Smooth muscle cell of the brain vasculature (primary cell): ENCODE measurements at regions not wholly inside any gene's neighbourhood (a gene's known extent, or its start where the extent isn't known, plus 50 kb on each side); places are given as distances from the start of the nearest gene placed in this dataset.

Experiments
- DNase-seq: peaks from one replicate; pipeline ENCODE4 v3.0.0-alpha.2; 2012; ENCODE audit warnings: low read depth, low spot score

DNA sequence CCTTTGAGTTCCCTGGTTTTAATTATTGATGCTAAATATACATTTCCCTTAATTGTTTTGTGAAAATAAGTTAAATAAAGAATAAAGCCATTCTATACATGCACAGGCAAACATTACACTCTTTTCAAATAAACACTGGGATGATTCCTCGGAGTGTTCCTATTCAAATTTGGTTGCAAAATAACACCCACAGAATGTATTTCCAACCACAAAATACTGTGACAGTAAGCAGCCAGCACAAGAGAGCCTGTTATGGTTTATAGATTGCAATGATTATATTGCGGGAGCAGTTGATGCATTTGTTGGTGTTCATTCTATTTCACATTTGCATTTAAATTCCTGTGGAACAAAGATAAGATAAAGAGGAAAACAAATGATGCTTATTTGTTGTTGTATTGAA is 632.6 kb upstream of the WWC1 start:
- DNase-seq = no peak

DNA sequence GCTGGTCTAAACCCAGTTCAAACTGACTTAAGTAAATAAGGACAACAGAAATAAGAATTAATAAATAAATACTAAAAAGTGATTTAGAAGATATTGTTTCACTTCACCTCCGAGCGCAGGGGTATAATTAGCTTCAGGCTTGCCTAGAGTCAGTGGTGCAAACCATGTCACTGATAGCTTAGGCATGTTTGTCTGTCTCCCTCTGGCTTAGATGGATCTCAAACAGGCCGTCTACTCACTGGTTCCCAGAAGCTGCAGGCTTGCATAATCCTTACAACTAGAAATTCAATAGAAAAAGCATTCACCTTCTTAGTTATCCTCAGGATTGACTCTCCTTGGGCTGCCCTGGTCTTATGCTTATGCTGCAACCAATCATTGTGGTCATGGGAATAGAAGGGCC is 629.8 kb upstream of the WWC1 start:
- DNase-seq = no peak

DNA sequence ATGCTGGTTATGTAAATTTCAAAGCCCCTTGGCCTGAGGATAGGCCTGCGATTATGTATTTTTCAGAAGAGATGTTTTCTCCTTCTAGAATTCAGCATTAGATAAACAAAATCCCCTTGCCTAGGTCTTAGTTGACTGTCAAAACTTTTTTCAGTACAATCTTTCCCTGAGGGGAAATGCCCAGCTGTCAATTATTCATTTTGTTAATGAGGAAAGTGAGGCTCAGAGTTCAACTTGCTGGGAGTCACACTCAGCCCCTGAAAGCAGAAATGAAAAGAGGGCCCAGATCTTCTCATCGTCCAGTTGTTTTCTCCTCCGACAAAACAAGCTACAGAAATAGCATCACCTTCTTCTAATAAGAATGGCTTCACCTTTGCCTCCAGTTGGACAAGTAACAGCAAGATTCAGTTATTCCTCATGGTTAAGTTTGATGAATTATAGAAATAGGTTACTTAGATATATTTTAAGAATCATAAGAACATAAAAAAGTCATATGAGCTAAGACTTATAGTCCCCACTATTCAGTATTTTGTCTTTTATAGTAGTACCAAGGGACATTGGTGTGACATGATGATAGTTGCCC is 627.1 kb upstream of the WWC1 start:
- DNase-seq = no peak

DNA sequence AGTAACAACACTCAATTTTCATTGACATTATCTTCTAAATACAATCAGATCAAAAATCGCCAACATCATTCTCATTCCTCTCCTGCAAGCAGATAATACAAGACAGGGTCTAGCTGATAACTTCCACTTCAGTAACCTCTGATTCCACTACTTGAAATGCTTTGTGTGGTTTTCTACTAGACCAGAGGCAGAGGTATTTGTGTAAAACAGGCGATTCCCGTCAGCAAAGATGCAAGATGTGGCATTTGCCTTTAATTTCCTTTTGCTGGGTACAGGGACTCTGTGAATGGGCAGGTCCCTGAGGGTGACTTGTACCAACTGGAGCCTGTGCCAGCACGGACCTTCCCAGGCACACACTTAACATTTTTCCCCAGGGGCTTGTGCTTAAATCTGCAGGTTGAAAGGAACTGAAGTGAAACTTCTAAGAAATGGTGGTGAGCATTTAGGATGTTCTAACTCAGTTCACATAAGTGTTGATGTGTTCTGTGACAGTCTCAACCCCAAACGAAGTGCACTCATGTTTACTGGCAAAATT is 625.5 kb upstream of the WWC1 start:
- no peak for DNase-seq

DNA sequence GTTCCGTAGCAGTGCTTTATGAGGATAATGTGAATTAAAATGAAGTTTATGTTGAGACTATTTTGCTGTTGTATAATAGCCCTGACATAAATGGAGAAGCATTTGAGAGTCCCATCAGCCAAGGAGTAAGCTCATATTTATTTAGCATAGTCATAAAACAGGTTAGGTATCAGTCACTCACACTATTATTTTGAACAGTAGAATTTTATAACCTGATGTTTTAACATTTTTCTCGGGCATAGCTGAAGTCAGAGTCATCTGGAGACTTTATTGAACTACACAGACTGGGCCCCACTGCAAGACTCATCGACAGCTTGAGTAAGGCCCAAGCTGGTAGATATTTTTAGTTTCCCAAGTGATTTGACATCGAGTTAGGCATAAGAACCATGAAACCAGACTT is 620.3 kb upstream of the WWC1 start:
- no peak for DNase-seq

DNA sequence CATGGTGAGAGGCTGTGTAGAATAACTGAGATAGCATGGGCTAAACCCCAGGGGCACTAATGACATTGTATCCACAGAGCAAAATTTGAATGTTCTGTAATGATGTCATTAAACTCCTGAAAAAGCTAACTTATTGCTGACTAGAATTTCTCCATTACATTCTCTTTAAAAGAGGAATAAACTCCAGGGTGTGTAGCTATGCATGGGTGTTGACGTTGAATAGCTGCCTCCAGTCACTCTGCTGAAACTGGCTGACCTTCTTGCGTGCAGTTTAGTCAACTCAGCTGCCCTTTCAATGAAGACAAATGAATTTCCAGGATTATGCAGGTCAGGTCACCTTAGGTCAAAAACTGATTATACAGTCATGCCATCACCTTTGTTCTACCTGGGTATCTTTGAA is 617.5 kb upstream of the WWC1 start:
- no peak for DNase-seq

DNA sequence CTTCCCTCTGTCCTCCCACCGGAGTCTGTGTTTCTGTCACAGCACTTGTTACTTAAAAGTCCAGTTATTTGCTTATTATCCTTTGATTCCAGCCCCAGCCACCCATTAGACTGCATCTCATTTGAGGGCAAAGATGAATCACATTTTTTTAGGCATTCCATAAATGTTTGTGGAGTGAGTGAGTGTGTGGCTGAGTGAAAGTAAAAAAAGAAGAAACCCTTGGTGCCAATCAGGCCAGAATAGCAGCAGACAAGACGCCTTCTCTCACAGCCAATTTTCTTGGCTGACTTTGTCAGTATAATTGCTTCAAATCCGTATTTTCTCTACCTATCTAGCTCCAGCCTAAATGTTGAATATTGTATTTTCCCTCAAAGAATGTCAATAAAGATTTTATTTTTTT is 613.0 kb upstream of the WWC1 start:
- no peak for DNase-seq

DNA sequence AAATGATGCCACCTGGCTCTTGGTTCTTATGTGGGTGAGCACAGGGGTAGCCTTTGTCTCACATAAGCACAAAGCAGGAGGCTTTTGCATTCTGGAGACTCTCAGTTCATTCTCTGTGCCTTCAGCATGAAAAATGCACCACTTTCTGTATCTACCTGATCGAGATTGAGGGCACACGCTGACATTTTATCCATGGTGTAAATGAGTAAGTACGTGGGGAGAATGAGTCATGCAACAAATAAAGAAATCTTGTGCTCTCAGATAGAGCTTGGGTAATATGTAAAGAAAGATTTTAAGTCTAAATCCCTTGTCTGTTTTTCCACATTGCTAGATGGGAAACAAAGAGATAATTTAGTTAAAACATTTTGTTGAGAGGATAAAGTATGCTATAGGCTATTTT is 607.2 kb upstream of the WWC1 start:
- no peak for DNase-seq

DNA sequence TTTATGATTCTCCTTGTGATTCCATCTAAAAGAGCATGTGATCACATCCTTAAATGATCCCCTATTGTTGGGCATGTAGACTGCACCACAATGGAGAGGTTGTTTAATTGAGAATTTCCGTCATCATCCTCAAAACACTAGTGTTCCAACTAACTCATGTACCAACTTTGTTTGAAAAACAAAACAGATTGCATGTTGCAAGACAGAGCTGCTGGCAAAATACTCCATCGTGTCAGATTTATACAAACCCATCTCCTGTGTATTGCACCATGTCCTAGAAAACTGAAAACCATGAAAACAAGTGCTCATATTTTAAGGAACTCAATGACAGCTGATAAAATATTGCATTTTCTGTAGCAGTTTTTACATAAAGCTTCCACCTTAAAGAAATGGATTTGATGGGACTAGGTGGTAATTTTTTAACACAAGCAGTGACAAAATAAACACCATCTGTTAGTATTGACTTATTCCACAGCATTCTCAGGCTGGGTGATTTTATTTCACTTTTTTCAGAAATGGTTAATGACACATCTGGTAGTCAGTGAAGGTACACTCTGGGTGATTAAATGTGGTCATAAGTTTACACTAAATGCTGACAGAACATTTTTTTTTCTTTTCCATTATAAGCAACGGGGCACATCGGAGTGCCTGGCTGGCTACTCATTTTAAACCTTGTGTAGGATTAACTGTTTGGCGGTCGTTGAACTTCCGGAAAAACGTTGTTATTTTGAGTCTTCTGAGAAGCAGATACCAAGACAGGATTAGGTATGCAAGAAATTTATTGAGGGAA is 602.9 kb upstream of the WWC1 start:
- no peak for DNase-seq

DNA sequence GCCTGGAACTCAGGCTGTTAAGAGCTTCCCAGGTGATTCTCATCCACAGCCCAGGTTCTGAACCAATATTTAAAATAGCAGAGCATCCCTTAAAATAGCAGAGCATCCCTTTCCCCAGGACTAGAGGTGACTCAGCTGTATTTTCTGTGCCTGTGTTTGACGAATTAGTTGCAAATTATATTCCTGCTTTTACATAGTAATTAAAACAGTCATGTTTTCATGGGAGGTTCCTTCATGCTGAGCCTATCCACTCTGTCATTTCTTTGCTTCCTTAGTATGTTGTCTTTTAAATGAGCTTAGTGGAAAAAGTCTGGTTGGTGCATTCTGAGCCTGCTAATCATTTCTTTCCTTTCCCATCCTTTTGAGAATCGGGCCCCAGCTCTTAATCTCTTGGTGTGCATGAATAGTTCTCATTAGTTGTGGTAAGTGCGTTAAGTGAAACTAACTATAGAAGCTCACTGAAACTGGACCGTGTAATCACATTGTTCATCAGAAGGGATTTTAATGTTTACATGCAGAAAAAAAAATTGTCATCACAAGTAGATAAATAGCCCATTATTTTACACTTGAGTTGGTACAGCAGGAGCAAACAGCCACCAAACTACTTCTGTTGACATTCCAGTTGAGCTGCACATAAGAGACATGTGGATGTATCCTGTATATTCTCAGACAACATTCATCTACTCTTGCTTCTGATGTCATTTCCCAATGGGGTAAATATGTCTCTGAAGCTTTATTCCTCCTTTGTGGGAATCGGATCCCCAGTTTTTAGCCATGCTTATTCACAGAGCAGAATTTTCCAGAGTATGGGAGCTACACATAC is 596.9 kb upstream of the WWC1 start:
- DNase-seq = no peak

DNA sequence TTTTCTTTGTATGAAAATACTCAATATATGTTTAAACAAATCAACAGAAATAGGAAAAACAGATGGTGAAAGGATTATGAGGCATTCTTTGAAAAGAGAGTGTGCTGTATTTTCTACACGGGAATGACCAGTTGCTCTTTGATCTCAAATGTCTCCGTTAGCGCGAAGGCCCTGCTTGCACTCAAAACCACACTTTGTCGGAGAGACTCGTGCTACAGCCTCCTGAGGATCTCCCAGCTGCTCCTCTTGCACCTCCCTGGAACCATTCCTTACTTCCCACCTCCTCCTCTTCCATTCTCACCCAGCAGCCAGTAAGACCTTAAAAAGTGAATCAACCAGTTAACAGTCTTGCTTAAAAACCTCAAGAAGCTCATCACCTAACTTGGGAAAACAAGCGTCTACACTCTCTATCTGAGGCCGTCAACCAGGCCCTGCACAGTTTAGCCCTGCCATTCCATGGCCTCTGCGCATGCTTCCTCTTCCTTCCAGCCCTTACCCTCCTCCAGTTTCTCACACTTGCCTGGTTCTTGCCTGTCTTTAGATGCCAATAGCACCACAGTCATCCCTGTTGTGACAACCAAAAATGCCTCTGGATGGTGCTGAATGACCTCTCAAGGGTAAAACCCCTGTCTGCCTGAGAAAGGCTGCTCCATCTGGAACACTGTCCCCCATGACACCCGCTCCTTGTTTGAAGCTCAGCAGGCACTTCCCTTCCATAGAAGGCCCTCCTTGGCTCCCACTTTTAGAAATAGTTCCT is 594.7 kb upstream of the WWC1 start:
- DNase-seq = no peak

DNA sequence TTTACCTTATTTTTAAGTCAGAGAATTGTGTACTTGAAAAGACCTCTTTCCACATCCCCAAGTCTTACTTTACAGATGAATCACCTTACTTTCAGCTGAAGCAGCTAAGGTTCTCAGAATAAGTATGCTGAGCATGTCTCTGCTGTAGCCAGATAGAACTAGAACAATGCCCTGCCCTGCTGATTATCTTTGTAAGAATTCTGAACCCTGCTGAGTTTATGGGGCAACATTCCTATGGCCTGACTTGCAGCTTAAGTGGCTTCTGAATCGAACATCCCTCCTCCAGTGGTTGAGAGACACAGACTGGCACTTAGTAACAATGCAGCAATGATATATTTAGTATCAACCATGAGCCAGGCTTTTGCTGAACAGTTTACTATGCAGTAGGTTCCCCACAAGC is 592.0 kb upstream of the WWC1 start:
- DNase-seq = peak; percentile 70

DNA sequence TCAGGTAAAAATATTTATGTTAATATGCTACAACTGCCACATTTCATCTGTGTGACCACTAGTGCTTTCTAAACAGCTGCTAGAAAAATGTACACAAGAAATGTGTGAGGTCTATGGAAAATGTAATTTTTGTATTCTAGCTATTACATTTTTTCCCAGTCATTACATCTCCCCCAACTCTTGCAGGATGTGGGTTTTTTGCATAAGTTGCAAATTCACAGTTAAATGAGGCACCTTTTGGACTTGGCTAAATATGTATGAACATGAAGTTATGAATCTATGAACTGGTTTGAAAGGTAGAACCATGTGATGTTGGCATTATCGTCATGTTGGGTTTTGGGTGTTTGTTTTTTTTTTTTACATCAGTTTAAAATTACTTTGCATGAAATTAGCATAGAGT is 590.4 kb upstream of the WWC1 start:
- no peak for DNase-seq

DNA sequence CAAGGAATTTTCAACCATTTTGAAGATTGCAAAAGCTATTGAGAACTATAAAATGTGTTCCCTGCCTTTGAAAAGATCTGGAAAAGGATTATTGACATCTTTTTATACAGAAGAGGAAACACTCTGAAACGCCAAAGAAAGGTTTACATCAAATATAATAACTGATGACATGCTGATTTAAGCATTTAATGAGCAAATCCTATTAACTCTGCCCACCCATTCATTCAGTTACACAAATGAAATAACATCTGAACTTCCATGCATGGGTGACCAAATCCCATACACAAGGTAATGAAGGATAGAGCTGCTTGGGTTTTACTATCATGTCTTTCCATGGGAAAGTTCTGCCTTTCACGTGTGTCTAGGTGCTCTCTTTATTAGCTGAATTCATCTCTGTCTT is 589.4 kb upstream of the WWC1 start:
- DNase-seq = no peak

DNA sequence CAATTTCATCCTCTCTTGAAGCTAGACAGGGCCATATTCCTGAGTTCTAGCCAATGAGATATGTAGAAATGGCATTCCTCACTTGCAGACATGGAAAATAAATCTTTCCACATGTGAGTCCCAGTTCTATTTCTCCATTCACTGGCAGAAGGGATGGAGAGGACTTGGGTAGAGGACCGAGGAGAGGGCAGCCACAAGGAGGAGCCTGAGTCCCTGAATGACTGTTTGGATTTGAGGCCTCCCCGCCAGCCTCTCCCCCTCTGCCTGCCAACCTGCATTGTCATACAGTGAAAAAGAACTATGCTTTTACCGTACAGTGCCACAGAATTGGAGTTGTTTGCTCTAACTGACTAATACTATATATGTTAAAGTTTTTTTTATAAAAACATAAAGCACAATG is 583.0 kb upstream of the WWC1 start:
- DNase-seq = no peak

DNA sequence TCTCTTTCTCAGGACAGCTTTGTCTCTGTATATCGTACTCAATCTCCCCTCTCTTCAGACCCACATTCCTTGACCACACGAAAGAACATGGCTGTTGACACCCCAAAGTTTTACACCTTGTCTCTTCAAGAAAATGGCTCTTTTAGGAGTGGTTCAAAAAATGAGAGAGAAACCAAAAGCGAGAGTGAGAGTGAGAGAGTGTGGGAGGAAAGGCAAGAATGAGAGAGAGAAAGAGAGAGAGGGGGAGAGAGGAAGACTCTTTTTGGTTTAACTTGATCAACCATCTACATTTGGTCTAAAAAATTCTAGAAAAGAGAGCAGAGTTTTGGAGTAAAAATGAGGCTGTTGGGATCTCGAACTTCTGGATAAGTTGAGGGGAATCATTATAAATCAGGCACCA is 581.8 kb upstream of the WWC1 start:
- no peak for DNase-seq

DNA sequence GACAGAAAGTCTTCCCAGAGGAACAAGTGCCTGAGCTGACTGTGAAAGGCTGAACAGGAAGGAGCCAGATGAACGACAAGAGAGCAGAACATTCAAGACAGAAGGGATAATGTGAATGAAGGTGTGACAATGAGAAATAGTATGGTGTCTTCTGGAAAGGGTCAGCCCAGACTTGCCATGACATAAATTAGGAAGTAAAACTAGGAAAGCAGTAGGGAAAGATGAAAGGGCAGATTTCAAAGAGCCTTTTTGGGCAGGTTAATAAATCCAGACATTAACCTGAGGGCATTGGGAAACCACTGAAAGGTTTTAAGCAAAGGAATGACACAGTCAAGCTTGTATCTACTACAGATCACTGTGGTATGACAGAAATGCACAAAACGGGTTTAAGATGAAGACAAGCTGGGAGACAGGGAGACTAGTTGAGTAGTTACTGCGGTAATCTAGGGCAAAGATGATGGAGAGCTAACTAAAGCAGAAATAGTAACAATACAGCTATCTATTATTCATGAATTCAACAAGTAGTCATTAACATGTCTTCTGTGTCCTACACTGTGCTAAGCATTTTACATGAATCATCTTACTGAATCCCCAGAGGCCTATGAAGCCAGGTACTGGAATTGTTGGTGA is 580.9 kb upstream of the WWC1 start:
- no peak for DNase-seq

DNA sequence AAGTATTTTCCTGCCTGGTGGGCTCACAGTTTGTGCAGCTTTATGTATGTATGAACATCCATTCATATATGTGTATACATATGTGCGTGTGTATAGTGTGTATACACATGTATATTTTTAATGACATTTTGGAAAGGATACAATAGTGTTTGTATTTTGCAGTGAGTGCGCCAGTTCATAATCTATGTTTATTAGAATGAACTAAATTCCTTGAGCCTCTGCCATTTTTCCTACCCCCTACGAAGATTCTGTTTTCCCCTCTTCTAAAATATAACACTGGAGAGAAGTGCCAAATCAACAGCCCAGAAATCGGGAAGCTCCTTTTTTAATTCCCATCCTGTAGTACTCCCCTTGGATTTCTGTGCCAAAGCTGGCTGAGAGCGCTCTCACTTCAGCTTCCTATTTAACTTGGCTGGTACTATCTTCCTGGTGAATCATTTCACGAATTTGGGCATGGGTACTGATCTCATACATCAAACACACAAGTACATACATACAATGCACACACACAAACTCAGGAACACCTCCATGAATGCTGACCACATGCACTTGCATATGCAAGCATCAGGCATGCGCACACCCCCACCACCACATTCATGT is 578.4 kb upstream of the WWC1 start:
- DNase-seq = no peak

DNA sequence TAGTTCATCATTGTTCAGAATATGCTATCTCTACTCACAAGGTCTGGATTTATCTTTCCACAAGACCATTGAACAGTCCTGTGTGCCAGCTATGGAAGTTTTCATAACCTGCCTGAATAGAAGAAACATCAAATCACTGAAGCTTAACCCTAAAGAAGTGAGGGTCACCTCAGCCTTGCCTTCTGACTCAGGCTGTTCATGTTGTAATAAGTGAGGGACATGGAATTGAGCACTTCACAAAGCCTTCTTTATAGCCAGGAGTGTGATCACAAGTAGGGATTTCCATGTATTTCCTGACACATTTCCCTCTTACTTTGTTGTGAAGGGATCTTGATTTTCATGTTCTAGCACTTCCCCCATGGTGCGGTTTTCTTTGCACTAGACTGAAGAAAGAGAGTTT is 577.5 kb upstream of the WWC1 start:
- DNase-seq = no peak

DNA sequence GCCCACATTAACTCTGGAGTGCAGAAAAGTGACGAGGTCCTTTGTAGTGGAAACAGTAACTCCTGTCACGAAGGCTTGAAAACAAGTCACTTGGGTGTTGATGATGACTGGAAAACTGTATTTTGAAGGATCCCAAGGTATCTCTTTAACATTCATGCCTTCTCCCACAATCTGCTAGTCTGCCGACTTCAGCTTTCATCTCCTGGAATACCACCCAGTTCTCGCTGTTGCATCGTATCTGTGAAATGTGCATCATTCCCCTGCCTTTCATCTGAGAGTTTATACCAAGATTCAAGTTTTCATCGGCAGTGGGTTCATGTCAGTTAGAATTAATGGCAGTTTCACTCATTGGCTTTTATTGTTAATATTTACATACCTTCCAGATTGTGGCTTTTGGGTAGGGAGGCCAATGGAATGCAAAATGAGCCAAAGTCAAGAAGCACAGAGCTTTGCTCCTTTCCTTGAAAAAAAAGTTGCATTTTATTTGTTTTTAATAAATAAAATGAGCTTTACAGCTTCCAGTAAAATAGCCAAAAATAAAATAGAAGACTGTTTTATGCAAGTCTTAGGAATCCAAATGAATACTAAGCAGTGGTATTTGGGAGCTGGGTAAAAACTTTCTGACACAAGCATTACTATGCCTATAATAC is 575.2 kb upstream of the WWC1 start:
- DNase-seq = no peak

DNA sequence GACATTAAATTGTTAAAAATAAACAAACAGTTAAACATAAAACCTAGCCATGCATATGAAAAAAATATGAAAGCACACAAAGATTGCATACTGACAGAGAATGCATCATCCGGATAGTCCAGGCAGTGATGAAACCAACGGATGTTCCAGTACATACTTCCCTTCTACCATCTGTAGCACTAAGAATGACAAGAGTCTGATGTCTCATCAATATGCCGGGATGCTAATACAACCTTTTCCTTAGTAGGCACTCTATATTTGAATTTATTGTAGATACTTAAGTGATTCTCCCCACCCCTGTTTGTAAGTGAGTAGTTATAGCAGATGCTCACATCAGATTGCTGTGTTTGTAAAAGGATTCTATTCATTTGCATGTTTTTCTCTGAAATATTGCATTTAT is 571.2 kb upstream of the WWC1 start:
- DNase-seq = no peak
